GM12872 (cell line): ENCODE measurements at regions not wholly inside any gene's neighbourhood (a gene's known extent, or its start where the extent isn't known, plus 50 kb on each side); places are given as distances from the start of the nearest gene placed in this dataset.

Experiments
- TF ChIP-seq, protein P1 (sequence below): IDR thresholded peaks from 3 replicates; pipeline ENCODE4 v1.5.1; 2011; ENCODE audit warnings: low read depth, mild to moderate bottlenecking, low read length, moderate library complexity; ENCODE audit not compliant: insufficient read depth

- TF ChIP-seq, protein P1, sequence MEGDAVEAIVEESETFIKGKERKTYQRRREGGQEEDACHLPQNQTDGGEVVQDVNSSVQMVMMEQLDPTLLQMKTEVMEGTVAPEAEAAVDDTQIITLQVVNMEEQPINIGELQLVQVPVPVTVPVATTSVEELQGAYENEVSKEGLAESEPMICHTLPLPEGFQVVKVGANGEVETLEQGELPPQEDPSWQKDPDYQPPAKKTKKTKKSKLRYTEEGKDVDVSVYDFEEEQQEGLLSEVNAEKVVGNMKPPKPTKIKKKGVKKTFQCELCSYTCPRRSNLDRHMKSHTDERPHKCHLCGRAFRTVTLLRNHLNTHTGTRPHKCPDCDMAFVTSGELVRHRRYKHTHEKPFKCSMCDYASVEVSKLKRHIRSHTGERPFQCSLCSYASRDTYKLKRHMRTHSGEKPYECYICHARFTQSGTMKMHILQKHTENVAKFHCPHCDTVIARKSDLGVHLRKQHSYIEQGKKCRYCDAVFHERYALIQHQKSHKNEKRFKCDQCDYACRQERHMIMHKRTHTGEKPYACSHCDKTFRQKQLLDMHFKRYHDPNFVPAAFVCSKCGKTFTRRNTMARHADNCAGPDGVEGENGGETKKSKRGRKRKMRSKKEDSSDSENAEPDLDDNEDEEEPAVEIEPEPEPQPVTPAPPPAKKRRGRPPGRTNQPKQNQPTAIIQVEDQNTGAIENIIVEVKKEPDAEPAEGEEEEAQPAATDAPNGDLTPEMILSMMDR, result no peak
Observed at GRCh38 chr9:32117291-32117690, 267.2 kb upstream of the ACO1 start.

DNA sequence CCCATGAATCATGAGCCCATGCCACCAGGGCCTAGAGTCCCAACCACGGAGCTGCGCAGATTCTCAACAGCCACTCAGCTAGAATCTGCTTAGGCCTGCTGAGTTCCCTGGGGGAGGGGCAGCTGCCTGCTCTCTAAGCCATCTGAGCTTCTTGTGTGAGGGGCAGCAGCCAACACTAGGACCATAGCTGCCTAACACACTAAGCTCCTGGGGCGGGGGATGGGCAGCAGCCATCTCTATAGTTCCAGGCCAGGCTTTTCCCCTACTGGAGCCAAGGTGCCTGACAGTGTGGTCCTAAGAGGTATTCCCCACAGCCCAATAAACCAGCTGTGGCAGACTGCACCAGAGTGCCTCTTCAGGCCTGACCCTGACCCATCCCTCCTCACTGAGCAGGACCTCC lies 255.9 kb upstream of the ACO1 start:
- TF ChIP-seq, protein P1, result no peak

DNA sequence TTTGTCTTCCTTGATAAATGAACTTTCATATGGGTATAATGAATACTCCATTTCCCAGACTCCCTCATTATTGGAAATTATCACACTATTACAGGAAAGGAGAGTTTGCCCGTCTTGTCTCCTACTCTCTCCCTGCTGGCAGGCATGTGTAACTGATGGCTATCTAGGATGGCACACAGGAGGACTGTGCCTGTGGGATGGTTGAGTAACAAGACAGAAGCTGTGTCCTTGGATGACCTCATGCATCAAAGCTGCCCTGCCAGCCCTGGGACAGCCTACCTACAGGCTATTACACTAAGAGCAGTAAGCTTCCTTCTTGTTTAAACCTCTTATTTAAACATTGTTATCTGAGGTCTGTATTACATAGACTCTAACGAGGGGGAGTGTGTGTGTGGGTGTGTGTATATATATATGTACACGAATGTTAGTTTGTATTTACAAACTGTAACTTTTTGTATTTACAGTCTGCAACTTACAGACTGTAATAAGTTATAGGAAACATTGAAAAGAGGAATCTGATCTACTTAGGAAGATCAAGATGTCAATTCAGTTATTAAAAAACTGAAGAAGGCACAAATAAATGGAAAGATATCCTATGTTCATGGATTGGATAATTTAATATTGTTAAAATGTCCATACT lies 247.6 kb upstream of the ACO1 start:
- TF ChIP-seq, protein P1, result no peak

- TF ChIP-seq, protein P1, result no peak
Observed at GRCh38 chr9:32142074-32142473, 242.4 kb upstream of the ACO1 start.

- TF ChIP-seq, protein P1, result peak; percentile 37; the same call in 2 of the 3 replicates
Observed at GRCh38 chr9:32148553-32148952, 235.9 kb upstream of the ACO1 start.

DNA sequence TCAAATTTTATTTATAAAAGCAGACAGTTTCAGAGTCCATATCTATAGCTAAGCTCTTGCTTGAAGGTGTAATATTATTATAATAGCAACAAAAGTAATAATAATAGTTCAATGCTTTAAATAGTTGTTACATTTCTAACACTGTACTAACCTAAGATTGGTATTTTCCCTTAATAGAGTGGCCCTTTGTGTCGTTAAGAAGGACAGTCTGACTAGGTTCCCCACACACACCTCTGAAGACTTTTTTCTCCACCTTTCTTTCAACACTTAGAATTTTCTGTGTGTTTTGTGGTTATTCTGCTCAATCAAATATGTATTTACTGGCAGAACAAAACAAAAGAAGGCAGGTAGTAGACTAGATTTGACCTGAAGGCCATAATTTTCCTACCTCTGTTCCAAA lies 223.2 kb upstream of the ACO1 start:
- TF ChIP-seq, protein P1, result no peak

DNA sequence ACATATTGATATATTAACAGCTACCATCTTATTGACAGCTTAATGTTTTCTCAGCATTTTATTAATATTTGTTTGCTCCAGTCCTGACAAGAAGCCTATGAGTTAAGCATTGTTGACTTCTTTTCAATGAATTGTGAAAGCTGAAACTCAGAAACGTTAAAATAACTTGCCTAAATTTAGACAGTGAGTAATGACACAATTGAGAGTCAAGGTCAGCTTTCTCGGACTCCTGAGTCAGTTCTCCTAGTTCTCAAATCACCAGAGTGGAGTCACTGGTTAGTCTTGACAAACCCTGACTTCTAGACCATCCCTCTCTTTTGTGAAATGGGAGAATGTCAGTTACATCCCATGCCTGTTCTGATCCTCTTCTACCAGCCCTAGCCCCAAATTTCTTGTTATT lies 222.7 kb upstream of the ACO1 start:
- TF ChIP-seq, protein P1, result no peak
